OCI-LY1 (cell line): ENCODE measurements at regions not wholly inside any gene's neighbourhood (a gene's known extent, or its start where the extent isn't known, plus 50 kb on each side); places are given as distances from the start of the nearest gene placed in this dataset.

ENCODE experiments used
- H2AFZ ChIP-seq: fragments of 200-600 bp; sonication (generic), shearing (Covaris generic); 2 replicates; pipeline ENCODE4 v1.6.0; 2014; ENCODE audit warnings: antibody characterized with exemption, mild to moderate bottlenecking, low read length
- H3F3A ChIP-seq: fragments of 200-600 bp; sonication (generic), shearing (Covaris generic); 2 replicates; pipeline ENCODE4 v1.6.0; 2014; ENCODE audit warnings: mild to moderate bottlenecking, antibody characterized with exemption, low read length, moderate library complexity; ENCODE audit not compliant: insufficient read depth
- H3K27ac ChIP-seq: fragments of 200-600 bp; sonication (generic); 2 replicates; pipeline ENCODE4 v1.5.1; 2014; ENCODE audit warnings: low read length, mixed run types, mild to moderate bottlenecking, low read depth; ENCODE audit not compliant: poor library complexity, severe bottlenecking
- H3K27me3 ChIP-seq: fragments of 200-600 bp; sonication (generic); 2 replicates; pipeline ENCODE4 v1.6.0; 2014; ENCODE audit warnings: antibody characterized with exemption, mild to moderate bottlenecking, low read length, moderate library complexity; ENCODE audit not compliant: insufficient read depth
- H3K36me3 ChIP-seq: fragments of 200-600 bp; sonication (generic); 2 replicates; pipeline ENCODE4 v1.6.1; 2014; ENCODE audit warnings: mild to moderate bottlenecking, antibody characterized with exemption, low read length, moderate library complexity, mixed read lengths; ENCODE audit not compliant: insufficient read depth
- H3K4me1 ChIP-seq: fragments of 200-600 bp; sonication (generic); 2 replicates; pipeline ENCODE4 v1.5.1; 2014; ENCODE audit warnings: mild to moderate bottlenecking, low read length, moderate library complexity; ENCODE audit not compliant: insufficient read depth, severe bottlenecking
- H3K4me2 ChIP-seq: fragments of 200-600 bp; sonication (generic), shearing (Covaris generic); 2 replicates; pipeline ENCODE4 v1.6.1; 2014; ENCODE audit warnings: low read length
- H3K4me3 ChIP-seq: fragments of 200-600 bp; sonication (generic); 2 replicates; pipeline ENCODE4 v1.5.1; 2014; ENCODE audit warnings: low read length, low read depth, mild to moderate bottlenecking, mixed read lengths; ENCODE audit not compliant: poor library complexity, severe bottlenecking
- H3K79me2 ChIP-seq: fragments of 200-600 bp; shearing (Covaris generic); 2 replicates; pipeline ENCODE4 v1.6.1; 2016; ENCODE audit warnings: mixed run types, low read length, mixed read lengths; ENCODE audit not compliant: insufficient read depth
- H3K9ac ChIP-seq: fragments of 200-600 bp; sonication (generic), shearing (Covaris generic); 2 replicates; pipeline ENCODE4 v1.6.1; 2014; ENCODE audit warnings: mild to moderate bottlenecking, low read length, mixed read lengths
- H3K9me2 ChIP-seq: fragments of 200-600 bp; sonication (generic), shearing (Covaris generic); 2 replicates; pipeline ENCODE4 v1.6.1; 2014; ENCODE audit warnings: low read depth, mild to moderate bottlenecking, low read length, mixed read lengths
- H3K9me3 ChIP-seq: fragments of 200-600 bp; shearing (Covaris generic); 2 replicates; pipeline ENCODE4 v1.6.1; 2014; ENCODE audit warnings: low read length, mixed read lengths
- H4K20me1 ChIP-seq: fragments of 200-600 bp; sonication (generic), shearing (Covaris generic); 2 replicates; pipeline ENCODE4 v1.6.0; 2016; ENCODE audit warnings: mild to moderate bottlenecking, low read length; ENCODE audit not compliant: insufficient read depth
- EZH2 ChIP-seq: fragments of 200-600 bp; sonication (generic), shearing (Covaris generic); IDR thresholded peaks from 2 replicates; pipeline ENCODE4 v1.8.0; 2017; ENCODE audit warnings: borderline replicate concordance, mixed run types, mild to moderate bottlenecking, antibody characterized with exemption, low read length, moderate library complexity, mixed read lengths
- TF ChIP-seq, protein P1 (sequence below): fragments of 200-600 bp; sonication (generic), shearing (Covaris generic); IDR thresholded peaks from 2 replicates; pipeline ENCODE4 v1.5.1; 2017; ENCODE audit warnings: mild to moderate bottlenecking, antibody characterized with exemption, low read length, moderate library complexity, mixed read lengths

DNA sequence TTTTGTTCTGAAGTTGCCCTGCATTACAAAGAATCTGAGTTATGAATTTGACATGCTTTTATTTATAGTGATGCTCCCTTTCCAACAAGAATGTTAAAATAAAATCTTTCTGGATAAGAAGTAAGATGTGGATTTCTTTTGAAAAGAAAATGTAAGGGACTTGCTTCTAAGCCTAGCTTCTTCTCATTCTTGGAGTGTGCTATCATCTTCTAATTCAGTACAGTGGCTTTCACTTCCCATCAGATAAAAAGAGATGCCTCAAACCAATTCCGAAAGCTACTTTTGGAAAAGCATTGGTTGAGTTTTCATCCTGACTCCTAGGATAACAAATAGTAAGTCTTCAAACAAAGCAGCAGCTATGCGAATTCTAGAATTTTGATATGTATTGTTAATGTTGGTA is 197.0 kb upstream of the ZPLD1 start:
- H3K9ac ChIP-seq: no peak overlapping the region
- no peak overlapping the region for H3K27ac ChIP-seq
- no peak overlapping the region for H3K4me2 ChIP-seq

GRCh38 chr3:102238362-102238761 is 196.5 kb upstream of the ZPLD1 start:
- Histone ChIP-seq H3F3A (no peaks in the 10 kb centered on the region), H3K9me2 (no peaks in the 10 kb centered on the region), H3K36me3 (no peaks in the 10 kb centered on the region), H3K4me3 (no peak overlapping the region), H3K9me3 (no peaks in the 10 kb centered on the region), H3K27me3 (no peaks in the 10 kb centered on the region), H2AFZ (no peak overlapping the region), H3K79me2 (no peaks in the 10 kb centered on the region), H4K20me1 (no peaks in the 10 kb centered on the region), H3K4me1 (peaks cover 13% of the 10 kb centered on the region), H3K9ac (no peak overlapping the region), H3K27ac (no peak overlapping the region), H3K4me2 (no peak overlapping the region)
- no peak for TF ChIP-seq EZH2
- TF ChIP-seq, protein P1, sequence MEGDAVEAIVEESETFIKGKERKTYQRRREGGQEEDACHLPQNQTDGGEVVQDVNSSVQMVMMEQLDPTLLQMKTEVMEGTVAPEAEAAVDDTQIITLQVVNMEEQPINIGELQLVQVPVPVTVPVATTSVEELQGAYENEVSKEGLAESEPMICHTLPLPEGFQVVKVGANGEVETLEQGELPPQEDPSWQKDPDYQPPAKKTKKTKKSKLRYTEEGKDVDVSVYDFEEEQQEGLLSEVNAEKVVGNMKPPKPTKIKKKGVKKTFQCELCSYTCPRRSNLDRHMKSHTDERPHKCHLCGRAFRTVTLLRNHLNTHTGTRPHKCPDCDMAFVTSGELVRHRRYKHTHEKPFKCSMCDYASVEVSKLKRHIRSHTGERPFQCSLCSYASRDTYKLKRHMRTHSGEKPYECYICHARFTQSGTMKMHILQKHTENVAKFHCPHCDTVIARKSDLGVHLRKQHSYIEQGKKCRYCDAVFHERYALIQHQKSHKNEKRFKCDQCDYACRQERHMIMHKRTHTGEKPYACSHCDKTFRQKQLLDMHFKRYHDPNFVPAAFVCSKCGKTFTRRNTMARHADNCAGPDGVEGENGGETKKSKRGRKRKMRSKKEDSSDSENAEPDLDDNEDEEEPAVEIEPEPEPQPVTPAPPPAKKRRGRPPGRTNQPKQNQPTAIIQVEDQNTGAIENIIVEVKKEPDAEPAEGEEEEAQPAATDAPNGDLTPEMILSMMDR: no peak

More for the DNA sequence above, 197.0 kb upstream of the ZPLD1 start:
- no peaks in the 10 kb centered on the region for H3K27me3 ChIP-seq
- no peaks in the 10 kb centered on the region for H3K9me2 ChIP-seq
- no peaks in the 10 kb centered on the region for H3K9me3 ChIP-seq
- H4K20me1 ChIP-seq: no peaks in the 10 kb centered on the region
- no peak overlapping the region for H2AFZ ChIP-seq
- H3F3A ChIP-seq: no peaks in the 10 kb centered on the region
- H3K36me3 ChIP-seq: no peaks in the 10 kb centered on the region
- no peaks in the 10 kb centered on the region for H3K79me2 ChIP-seq
- TF ChIP-seq, protein P1: no peak
- no peak for TF ChIP-seq EZH2
- H3K4me1 ChIP-seq: peaks cover 14% of the 10 kb centered on the region
- no peak overlapping the region for H3K4me3 ChIP-seq

GRCh38 chr3:102240720-102241119 is 194.1 kb upstream of the ZPLD1 start:
- TF ChIP-seq EZH2: no peak
- TF ChIP-seq, protein P1: no peak
- H3F3A ChIP-seq: no peaks in the 10 kb centered on the region
- no peaks in the 10 kb centered on the region for H4K20me1 ChIP-seq
- no peaks in the 10 kb centered on the region for H3K36me3 ChIP-seq
- no peak overlapping the region for H3K4me2 ChIP-seq
- H3K9me3 ChIP-seq: no peaks in the 10 kb centered on the region
- no peaks in the 10 kb centered on the region for H3K27me3 ChIP-seq
- no peak overlapping the region for H2AFZ ChIP-seq
- no peak overlapping the region for H3K27ac ChIP-seq
- no peak overlapping the region for H3K4me3 ChIP-seq
- H3K9me2 ChIP-seq: no peaks in the 10 kb centered on the region
- no peaks in the 10 kb centered on the region for H3K4me1 ChIP-seq
- H3K79me2 ChIP-seq: no peaks in the 10 kb centered on the region
- H3K9ac ChIP-seq: no peak overlapping the region
